ENCODE measurements at regions not wholly inside any gene's neighbourhood (a gene's known extent, or its start where the extent isn't known, plus 50 kb on each side); places are given as distances from the start of the nearest gene placed in this dataset.

- no peak for DNase-seq (ENCODE audit: low read depth, low spot score)
- ChIA-PET RAD21 (ENCODE audit: unreplicated experiment) (no interaction called here), CTCF (interaction anchor here (0.7 kb wide), 1 partner anchor 18 kb away, joined by 3 read pairs; no protein-coding TSS in a partner anchor), POLR2A (no interaction called here), SMC1A (ENCODE audit: uncharacterized antibody, unreplicated experiment) (interaction anchor here (0.7 kb wide), 1 partner anchor 26 kb away, joined by 3 read pairs; no protein-coding TSS in a partner anchor)
- intact Hi-C loops (cut with micrococcal nuclease; ENCODE audit: unreplicated experiment) (loop anchor here (5.0 kb wide), 1 partner anchor 41 kb away; no protein-coding TSS in a partner anchor), in situ Hi-C loops (cut with MboI) (no loop called here)
- Histone ChIP-seq H3K27me3 (replicated peaks in 1 of 2; ENCODE audit: control insufficient read depth in 2 of 2, insufficient read depth in 2 of 2, low read length in 1 of 2) (no peaks in the 10 kb centered on the region), H3K27ac (ENCODE audit: control insufficient read depth, insufficient read depth) (no peak overlapping the region), H3K36me3 (ENCODE audit: control insufficient read depth in 2 of 2, insufficient read depth in 2 of 2, low read length in 1 of 2) (no peaks in the 10 kb centered on the region), H3K4me3 (no peak overlapping the region), H2AFZ (ENCODE audit: control insufficient read depth, low read depth, low read length) (no peak overlapping the region), H3K4me1 (ENCODE audit: control insufficient read depth, insufficient read depth, low read length) (no peaks in the 10 kb centered on the region; the same call in 1 of the 2 replicates), H4K20me1 (ENCODE audit: control insufficient read depth, insufficient read depth) (no peaks in the 10 kb centered on the region), H3K79me2 (ENCODE audit: control insufficient read depth, insufficient read depth, low read length) (no peaks in the 10 kb centered on the region), H3K9ac (ENCODE audit: control insufficient read depth, insufficient read depth, low read length) (no peak overlapping the region), H3K9me3 (replicated peaks; ENCODE audit: control insufficient read depth, insufficient read depth, low read length) (no peaks in the 10 kb centered on the region), H3K4me2 (ENCODE audit: control insufficient read depth, insufficient read depth) (no peak overlapping the region)
- TF ChIP-seq ELK1 (IDR thresholded peaks at IDR 0.05; ENCODE audit: low read depth, low read length) (no peak), KLF5 (IDR thresholded peaks at IDR 0.05; ENCODE audit: partially characterized antibody) (no peak), REST (IDR thresholded peaks at IDR 0.05; ENCODE audit: low read depth, low read length) (no peak), KAT2A (conservative IDR thresholded peaks at IDR 0.05; ENCODE audit: control insufficient read depth, low read depth, low read length) (no peak), ZNF217 (IDR thresholded peaks at IDR 0.05) (no peak), E4F1 (IDR thresholded peaks at IDR 0.05; ENCODE audit: borderline replicate concordance, partially characterized antibody) (no peak), SUPT20H (IDR thresholded peaks at IDR 0.05; ENCODE audit: borderline replicate concordance, control insufficient read depth, low read depth, low read length) (no peak), EZH2 (IDR thresholded peaks at IDR 0.05; ENCODE audit: borderline replicate concordance, control insufficient read depth, low read depth, low read length) (no peak), TBL1XR1 (IDR thresholded peaks at IDR 0.05; ENCODE audit: low read depth, low read length) (no peak), PAX8 (IDR thresholded peaks at IDR 0.05) (no peak), ATF2 (IDR thresholded peaks at IDR 0.05; ENCODE audit: low read length) (no peak)
- 0% methylated on average over 1 of the region's 1 CpG for WGBS (ENCODE audit: insufficient coverage, insufficient replicate concordance, low lambda C conversion rate, missing lambda C conversion rate)
- FAIRE-seq = no peak
- no peak for ATAC-seq
- no TSS peak for BruUV-seq (replicated peaks)
Observed at GRCh38 chr15:31516440-31516839, 189.8 kb downstream of the KLF13 start.

Data from GM12878 (cell line).